ENCODE measurements at regions not wholly inside any gene's neighbourhood (a gene's known extent, or its start where the extent isn't known, plus 50 kb on each side); places are given as distances from the start of the nearest gene placed in this dataset.

DNA sequence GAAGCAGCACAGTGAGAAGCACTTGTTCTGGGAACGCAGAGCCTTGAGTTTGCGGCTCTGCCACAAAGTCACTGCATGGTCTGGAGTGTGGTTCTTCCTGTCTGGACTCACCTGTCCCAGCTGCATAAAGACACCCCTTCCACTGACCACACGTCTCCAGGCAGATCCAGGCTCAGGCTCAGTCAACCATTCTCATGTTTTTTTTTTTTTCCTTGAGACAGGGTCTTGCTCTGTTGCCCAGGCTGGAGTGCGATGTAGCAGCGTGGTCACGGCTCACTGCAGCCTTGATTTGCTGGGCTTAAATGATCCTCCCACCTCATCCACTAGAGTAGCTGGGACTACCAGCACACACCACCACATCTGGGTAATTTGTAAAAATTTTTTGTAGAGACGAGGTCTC, 102.9 kb upstream of the KLF4 start:
- H3K27me3 ChIP-seq (ENCODE audit: control insufficient read depth, insufficient read depth, low read length): peaks cover 13% of the 10 kb centered on the region
- H3K4me2 ChIP-seq (ENCODE audit: low read depth, low read length): no peak overlapping the region
- POLR2A ChIA-PET (ENCODE audit: unreplicated experiment): no interaction called here
- H2AK9ac ChIP-seq (replicated peaks; ENCODE audit: low read depth, low read length, poor library complexity): no peak overlapping the region
- H2AFZ ChIP-seq (replicated peaks; ENCODE audit: low read length, poor library complexity): no peak overlapping the region
- H3K4me1 ChIP-seq (ENCODE audit: control insufficient read depth, insufficient read depth, low read length): no peaks in the 10 kb centered on the region
- H3K27ac ChIP-seq (ENCODE audit: insufficient read depth, low read length): no peak overlapping the region
- no peak overlapping the region for H2BK15ac ChIP-seq (ENCODE audit: low read depth, low read length)
- H2AK5ac ChIP-seq (ENCODE audit: low read depth, low read length): no peak overlapping the region
- no peak for TF ChIP-seq BHLHE40 (IDR thresholded peaks at IDR 0.05; ENCODE audit: low read depth, low read length)
- TF ChIP-seq FOS (IDR thresholded peaks at IDR 0.05; ENCODE audit: low read depth, low read length): no peak
- TF ChIP-seq CHD1 (IDR thresholded peaks at IDR 0.05; ENCODE audit: low read depth, low read length): no peak
- TF ChIP-seq MAZ (IDR thresholded peaks at IDR 0.05; ENCODE audit: borderline replicate concordance, low read depth, low read length): no peak
- no peak for TF ChIP-seq CEBPB (IDR thresholded peaks at IDR 0.05; ENCODE audit: low read depth, low read length)
- no peak for TF ChIP-seq NFE2L2 (IDR thresholded peaks at IDR 0.05; ENCODE audit: low read depth, low read length)
- no peak for TF ChIP-seq POLR2A (IDR thresholded peaks at IDR 0.05; ENCODE audit: low read depth, low read length)
- TF ChIP-seq RAD21 (IDR thresholded peaks at IDR 0.05; ENCODE audit: low read length): no peak
- TF ChIP-seq SMC3 (IDR thresholded peaks at IDR 0.05; ENCODE audit: low read depth, low read length): no peak
- TF ChIP-seq, protein P1, sequence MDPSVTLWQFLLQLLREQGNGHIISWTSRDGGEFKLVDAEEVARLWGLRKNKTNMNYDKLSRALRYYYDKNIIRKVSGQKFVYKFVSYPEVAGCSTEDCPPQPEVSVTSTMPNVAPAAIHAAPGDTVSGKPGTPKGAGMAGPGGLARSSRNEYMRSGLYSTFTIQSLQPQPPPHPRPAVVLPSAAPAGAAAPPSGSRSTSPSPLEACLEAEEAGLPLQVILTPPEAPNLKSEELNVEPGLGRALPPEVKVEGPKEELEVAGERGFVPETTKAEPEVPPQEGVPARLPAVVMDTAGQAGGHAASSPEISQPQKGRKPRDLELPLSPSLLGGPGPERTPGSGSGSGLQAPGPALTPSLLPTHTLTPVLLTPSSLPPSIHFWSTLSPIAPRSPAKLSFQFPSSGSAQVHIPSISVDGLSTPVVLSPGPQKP (IDR thresholded peaks at IDR 0.05; ENCODE audit: borderline replicate concordance, low read depth, low read length): no peak
- H3K56ac ChIP-seq (ENCODE audit: extremely low read depth, insufficient read depth, low read length): no peak overlapping the region
- no TSS peak for BruUV-seq (replicated peaks)
- no peak overlapping the region for H3K9ac ChIP-seq (ENCODE audit: low read depth, low read length)
- H2BK5ac ChIP-seq (ENCODE audit: low read depth, low read length, poor library complexity, severe bottlenecking): no peak overlapping the region
- no peak overlapping the region for H2BK20ac ChIP-seq (ENCODE audit: low read depth, low read length)
- H3K4me3 ChIP-seq (ENCODE audit: insufficient read depth, low read depth, low read length): no peak overlapping the region
- H2BK120ac ChIP-seq (ENCODE audit: low read depth, low read length): no peak overlapping the region
- DNase-seq (no peak), ATAC-seq (ENCODE audit: low read depth) (no peak)
- H3K79me1 ChIP-seq (ENCODE audit: low read depth in 1 of 2, low read length in 2 of 2): no peaks in the 10 kb centered on the region
- 87% methylated on average over 3 of the region's 7 CpGs; no CpG with 5 or more reads in 1 of the 2 experiments for WGBS, 2 experiments (ENCODE audit: extremely low coverage in 2 of 2, insufficient read length in 1 of 2)
- H3K36me3 ChIP-seq (ENCODE audit: control insufficient read depth, insufficient read depth, low read length): no peaks in the 10 kb centered on the region
- no peaks in the 10 kb centered on the region for H3K9me3 ChIP-seq (ENCODE audit: control insufficient read depth, insufficient read depth, low read length)
- no peak overlapping the region for H4K8ac ChIP-seq (ENCODE audit: low read depth in 2 of 2, low read length in 2 of 2)
- H4K20me1 ChIP-seq (ENCODE audit: insufficient read depth, low read length): no peaks in the 10 kb centered on the region
- H3K23ac ChIP-seq (ENCODE audit: low read depth, low read length): no peak overlapping the region
- CTCF ChIA-PET: no interaction called here
- H4K5ac ChIP-seq (ENCODE audit: low read depth, low read length): no peak overlapping the region
- H3K18ac ChIP-seq (ENCODE audit: low read depth, low read length): no peak overlapping the region
- no peaks in the 10 kb centered on the region for H3K9me1 ChIP-seq (ENCODE audit: insufficient read depth, low read length)
- intact Hi-C loops (cut with micrococcal nuclease) (no loop called here), in situ Hi-C loops (cut with MboI; ENCODE audit: low sequenced_read_pairs) (no loop called here), dilution Hi-C loops (cut with HindIII; ENCODE audit: low sequenced_read_pairs, unreplicated experiment) (no loop called here)
- no peak overlapping the region for H3K14ac ChIP-seq (replicated peaks; ENCODE audit: low read depth, low read length)
- H3K4ac ChIP-seq (ENCODE audit: low read depth, low read length): no peak overlapping the region
- H4K91ac ChIP-seq (ENCODE audit: insufficient read depth, low read depth, low read length): no peak overlapping the region
